Epidermal melanocyte (primary cell): ENCODE measurements at regions not wholly inside any gene's neighbourhood (a gene's known extent, or its start where the extent isn't known, plus 50 kb on each side); places are given as distances from the start of the nearest gene placed in this dataset.
"Not testable (repeated sequence)": the region's sequence is repeated elsewhere in the genome, so short reads cannot be mapped to it uniquely, and the experiment has no call there.

ENCODE experiments used
- DNase-seq: peaks from one replicate; pipeline ENCODE4 v3.0.0; 2011; ENCODE audit warnings: low spot score; ENCODE audit not compliant: insufficient read length

DNA sequence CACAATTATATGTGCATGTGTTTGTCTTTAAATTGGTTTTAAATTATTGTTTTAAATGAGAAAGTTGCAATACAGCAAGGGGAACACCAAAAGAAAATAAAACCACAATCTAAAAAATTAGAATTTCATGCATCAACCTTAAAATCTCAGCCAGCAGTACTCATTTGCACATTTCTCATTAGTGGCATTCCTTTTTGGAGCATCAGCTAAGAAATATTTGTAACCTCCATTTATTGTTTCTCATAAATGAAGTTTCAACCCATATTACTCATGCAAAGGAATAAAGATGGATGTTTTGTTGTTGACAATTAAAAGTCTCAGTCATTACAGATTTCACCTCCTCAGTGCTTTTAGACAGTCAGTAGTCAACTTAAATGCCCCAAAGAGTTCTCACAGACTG, 160.1 kb downstream of the TBX15 start:
- no peak for DNase-seq

DNA sequence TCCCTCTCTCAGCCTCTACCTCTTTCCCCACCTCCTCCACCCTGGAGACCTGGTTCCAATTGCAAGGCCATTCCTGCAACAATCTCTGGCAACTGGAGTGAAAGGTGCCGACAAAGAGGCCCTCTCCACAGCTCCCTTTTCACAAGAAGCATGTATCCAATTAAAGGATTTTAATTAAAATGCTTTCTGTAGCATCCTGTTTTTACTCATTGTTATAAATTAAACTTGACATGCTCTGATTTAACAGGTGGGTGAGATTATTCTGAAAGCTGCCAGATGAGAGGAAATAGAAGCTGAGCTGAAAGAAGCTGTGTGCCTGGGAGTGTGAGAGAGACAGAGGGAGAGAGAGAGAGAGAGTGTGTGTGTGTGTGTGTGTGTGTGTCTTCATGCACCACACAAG, 160.5 kb downstream of the TBX15 start:
- no peak for DNase-seq

DNA sequence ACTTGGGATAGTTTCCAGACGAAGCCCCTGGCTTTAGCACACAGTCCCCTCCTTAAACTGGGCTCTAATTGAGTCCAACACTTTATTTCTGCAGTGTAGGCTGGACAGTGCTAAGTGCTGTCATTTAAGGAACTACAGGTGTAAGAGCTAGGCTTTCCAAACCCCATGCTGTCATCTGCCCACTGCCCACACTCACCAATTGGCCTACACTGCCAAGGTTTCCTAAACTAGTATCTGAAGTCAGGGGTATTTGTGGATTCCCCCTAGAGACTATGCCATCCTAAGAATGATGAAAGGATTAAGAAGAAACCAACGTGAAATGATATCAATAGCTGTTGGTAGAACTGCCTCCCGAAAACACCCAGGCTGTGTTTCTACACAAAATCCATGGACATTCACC, 160.9 kb downstream of the TBX15 start:
- no peak for DNase-seq

GRCh38 chr1:118826669-118827068, 161.5 kb downstream of the TBX15 start:
- DNase-seq: no peak

- no peak for DNase-seq
These were observed 162.5 kb downstream of the TBX15 start for GRCh38 chr1:118825619-118826018.

- DNase-seq: no peak
These were observed 166.3 kb downstream of the TBX15 start for GRCh38 chr1:118821801-118822200.

DNA sequence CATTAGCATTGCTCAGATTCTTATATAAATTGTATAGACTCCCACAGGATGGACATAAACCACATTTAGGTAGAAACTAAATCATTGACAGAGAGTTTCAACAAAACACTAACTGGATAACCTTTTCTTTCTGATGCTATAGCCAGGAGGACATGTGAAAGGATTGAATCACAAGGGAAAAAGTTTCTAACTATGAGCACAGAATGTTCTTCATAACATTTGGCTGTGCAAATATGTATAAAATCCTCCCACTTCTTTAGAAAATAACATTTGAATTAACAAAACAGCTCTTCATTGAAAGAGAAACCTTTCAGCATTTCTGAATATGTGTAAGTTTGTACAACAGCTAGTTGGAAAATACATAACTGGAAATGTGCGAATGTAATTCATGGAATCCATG, 167.3 kb downstream of the TBX15 start:
- no peak for DNase-seq

GRCh38 chr1:118815909-118816308, 172.2 kb downstream of the TBX15 start:
- DNase-seq: no peak

- no peak for DNase-seq
These were observed 175.6 kb downstream of the TBX15 start for GRCh38 chr1:118812555-118812954.

DNA sequence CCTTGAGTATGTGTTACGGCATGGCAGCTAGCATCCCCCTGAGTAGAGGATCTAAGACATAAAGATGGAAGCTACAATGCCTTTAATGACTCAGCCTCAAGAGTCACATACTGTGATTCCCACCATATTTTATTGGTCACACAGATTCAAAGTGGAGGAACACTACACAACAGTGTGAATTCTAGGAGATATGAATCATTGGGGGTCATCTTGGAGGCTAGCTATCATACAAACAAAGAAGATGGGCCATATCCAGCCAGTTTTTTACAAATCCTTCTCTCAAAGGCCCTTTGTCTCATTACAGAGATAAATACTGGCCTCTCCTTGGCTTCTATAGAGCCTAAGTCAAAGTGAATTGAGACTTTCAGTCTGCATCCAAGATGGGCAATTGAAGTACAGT, 177.0 kb downstream of the TBX15 start:
- DNase-seq: no peak

- no peak for DNase-seq
These were observed 178.6 kb downstream of the TBX15 start for GRCh38 chr1:118809586-118809985.

DNA sequence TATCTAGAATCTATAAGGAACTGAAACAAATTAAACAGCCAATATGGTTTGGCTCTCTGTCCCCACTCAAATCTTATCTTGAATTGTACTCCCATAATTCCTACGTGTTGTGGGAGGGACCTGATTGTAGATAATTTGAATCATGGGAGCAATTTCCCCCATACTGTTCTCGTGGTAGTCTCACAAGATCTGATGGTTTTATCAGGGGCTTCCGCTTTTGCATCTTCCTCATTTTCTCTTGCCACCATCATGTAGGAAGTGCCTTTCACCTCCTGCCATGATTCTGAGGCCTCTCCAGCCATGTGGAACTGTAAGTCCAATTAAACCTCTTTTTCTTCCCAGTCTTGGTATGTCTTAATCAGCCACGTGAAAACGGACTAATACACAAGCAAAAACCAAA, 185.0 kb downstream of the TBX15 start:
- not testable (repeated sequence) for DNase-seq

DNA sequence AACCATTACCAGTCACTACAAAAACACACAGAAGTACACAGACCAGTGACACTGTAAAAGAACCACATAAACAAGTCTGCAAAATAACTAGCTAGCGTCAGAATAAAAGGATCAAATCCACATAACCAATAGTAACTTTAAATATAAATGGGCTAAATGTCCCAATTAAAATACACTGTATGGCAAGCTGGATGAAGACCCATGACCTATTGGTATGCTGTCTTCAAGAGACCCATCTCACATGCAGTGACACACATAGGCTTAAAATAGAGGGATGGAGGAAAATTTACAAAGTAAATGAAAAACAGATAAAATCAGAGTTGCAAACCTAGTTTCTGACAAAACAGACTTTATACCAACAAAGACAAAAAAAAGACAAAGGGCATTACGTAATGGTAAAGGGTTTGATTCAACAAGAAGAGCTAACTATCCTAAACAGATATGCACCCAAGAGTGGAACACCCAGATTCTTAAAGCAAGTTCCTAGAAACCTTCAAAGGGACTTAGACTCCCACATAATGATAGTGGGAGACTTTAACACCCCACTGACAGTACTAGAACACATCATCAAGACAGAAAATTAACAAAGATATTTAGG, 196.9 kb downstream of the TBX15 start:
- no peak for DNase-seq

- DNase-seq: no peak
These were observed 199.7 kb downstream of the TBX15 start for GRCh38 chr1:118788463-118788862.

DNA sequence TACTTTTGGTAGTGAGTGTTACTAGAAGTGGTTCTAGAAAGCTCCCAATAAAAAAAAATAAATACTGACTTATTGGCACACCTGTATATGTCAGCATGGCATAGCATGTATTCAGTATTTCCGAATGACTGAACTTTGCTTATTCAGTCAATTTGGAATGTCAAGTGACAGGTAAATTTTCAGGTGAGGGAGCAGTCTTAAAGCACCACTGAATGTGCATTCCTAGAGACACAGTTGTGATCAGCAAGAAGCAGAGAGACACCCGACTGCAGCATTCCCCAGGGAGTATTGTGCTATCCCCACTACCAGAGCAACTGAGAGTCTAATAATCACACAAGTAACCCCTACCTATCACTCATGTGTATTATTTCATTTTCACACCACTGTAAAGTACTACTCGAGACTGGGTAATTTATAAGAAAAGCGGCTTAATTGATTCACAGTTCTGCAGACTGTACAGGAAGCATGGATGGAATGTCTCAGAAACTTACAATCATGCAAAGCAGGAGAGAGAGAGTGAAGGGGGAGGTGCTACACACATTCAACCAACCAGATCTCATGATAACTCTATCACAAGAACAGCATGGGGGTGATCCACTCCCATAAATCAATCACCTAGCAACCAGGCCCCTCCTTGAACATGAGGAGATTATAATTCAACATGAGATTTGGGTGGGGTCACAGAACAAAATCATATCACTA, 201.5 kb downstream of the TBX15 start:
- DNase-seq: no peak

DNA sequence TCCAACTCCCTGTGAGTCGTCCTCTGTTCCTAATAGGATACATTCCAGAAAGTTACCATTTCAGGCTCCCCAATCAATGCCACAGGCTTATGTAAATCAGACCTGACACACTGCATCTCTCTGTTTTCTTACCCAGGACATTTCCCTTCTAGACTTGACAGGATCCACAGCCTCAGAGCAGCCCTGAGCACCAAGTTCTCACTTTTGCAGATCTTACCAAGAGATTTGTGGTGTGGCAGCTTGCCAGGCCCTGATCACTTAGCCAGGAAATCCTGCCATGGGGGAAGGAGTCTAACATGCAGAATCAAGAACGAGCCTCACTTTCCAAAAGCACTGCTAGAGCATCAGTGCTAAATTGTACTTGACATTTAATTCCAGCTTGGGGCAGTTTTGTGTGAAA, 202.9 kb downstream of the TBX15 start:
- DNase-seq: no peak

DNA sequence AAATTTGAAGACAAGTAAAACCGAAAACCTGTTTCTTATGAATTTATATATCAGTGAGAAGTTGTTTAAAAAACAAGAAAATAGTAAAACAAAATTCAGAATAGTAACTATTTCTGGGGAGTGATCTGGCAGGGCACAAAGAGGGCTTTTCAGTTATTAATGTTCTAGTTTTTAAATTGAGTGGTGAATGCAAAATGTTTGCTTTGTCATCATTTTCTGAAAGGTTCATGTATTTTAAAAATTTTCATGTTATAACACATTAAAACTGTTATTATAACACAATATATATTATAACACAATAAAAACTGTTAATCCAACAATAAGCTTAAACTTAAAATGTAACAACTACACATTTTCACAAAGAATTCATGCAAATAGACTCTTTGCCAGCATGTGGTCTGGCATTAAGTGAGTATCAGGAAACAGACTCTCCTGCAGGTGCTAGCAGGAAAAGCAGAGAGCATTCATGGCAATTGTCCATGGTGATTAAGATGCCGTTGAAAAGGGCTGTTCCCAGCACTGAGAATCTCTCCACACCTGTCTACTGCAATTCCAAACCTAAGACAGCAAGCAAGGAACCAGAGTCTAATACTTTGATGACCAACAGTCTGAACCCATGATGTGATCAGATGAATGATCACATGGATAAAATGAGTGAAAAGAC, 204.9 kb downstream of the TBX15 start:
- no peak for DNase-seq

DNA sequence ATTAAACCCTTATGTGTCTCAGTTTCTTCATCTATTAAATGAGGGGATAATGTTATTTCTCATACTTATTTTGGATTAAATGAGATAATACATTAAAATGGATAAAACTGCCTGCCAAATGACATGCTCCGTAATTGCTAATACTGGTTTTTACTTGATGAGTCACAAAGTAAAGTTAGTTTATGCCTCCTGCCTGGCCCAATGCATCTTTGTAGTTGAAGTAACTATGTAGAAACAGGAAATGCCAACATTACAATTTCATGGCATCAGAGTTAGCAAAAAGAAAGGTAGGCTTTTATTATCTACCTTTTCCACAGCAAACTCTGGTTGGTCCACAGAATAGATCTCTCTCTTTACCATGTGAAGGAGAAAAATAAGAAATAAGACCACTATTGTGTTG, 214.5 kb downstream of the TBX15 start:
- no peak for DNase-seq

DNA sequence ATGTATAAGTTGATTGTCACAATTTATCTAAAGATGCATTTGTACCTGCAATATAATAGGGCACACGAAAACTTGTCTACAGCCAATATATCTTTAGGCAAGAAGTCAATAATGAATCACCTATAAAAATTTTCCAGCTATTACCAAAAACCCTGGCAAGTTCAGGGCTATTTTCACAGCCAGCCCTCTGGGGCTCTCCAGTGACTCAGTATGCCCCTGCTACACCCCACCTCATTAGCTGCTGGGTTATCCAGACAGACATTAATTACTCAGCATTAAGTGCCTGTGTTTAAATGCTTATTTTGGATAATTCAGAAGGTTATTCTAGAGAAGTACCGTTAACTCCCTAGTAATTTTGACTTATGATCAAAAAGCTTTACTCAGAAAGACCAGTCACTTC, 220.2 kb downstream of the TBX15 start:
- no peak for DNase-seq

DNA sequence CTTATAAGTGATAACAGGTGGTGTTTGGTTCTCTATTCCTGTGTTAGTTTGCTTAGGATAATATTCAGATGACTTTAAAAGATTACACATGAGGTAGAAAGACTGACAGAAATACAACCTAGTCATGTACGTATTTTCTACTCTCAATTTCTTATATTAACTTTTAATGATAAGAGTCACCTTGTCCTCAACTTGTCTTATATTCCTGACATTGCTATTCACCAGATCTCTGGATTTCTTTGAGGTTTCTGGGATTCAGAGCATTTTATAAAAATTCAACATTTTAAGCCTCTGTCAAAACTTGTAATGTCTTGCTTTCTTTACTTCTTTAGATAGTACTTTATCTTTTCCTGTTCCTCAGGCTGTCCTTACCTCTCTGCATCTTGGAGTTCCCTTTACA, 234.2 kb downstream of the TBX15 start:
- no peak for DNase-seq

- DNase-seq: no peak
These were observed 237.0 kb downstream of the TBX15 start for GRCh38 chr1:118751166-118751565.

GRCh38 chr1:118744420-118744819, 243.7 kb downstream of the TBX15 start:
- no peak for DNase-seq

DNA sequence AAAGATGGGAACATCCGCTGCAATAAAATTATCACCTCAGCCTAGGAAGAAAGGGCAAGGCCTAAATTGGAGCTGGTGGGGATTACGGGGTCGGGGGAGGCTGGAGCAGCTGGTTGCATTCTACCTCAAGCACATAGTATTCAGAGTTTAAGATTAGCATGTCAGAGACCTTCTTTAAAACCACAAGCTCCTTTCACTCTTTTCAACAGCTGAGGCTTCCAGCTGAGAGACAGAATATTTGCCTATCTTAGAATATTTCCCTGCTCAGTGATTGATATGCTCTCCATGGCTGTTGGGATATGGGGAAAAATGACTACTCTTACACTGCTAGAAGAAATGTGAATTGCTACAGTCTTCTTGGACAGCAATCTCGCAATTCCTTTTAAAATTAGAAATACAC, 248.6 kb downstream of the TBX15 start:
- no peak for DNase-seq
